ENCODE measurements at regions not wholly inside any gene's neighbourhood (a gene's known extent, or its start where the extent isn't known, plus 50 kb on each side); places are given as distances from the start of the nearest gene placed in this dataset.

GRCh38 chr2:155643056-155643775 lies 689.3 kb downstream of the NR4A2 start:
- TF ChIP-seq CTCF (IDR thresholded peaks at IDR 0.05): no peak
- TF ChIP-seq POLR2A (IDR thresholded peaks at IDR 0.05): no peak

Measured in Peyer's patch (tissue), 4 donors.